HTR-8/SVneo (cell line): ENCODE measurements at regions not wholly inside any gene's neighbourhood (a gene's known extent, or its start where the extent isn't known, plus 50 kb on each side); places are given as distances from the start of the nearest gene placed in this dataset.

Experiments used
- DNase-seq: peaks from one replicate; pipeline ENCODE4 v3.0.0; 2011; ENCODE audit warnings: low spot score, mixed read lengths; ENCODE audit not compliant: insufficient read length
- FAIRE-seq: peaks from 2 replicates; lab custom pipeline; 2011; peaks lifted over from hg19 to GRCh38; lab: Jason Lieb, UNC

- FAIRE-seq (no peak), DNase-seq (no peak)
Observed at GRCh38 chr11:32531528-32531927, 52.1 kb upstream of the EIF3M start.

GRCh38 chr11:32529994-32530588 is 53.5 kb upstream of the EIF3M start:
- no peak for FAIRE-seq
- no peak for DNase-seq

DNA sequence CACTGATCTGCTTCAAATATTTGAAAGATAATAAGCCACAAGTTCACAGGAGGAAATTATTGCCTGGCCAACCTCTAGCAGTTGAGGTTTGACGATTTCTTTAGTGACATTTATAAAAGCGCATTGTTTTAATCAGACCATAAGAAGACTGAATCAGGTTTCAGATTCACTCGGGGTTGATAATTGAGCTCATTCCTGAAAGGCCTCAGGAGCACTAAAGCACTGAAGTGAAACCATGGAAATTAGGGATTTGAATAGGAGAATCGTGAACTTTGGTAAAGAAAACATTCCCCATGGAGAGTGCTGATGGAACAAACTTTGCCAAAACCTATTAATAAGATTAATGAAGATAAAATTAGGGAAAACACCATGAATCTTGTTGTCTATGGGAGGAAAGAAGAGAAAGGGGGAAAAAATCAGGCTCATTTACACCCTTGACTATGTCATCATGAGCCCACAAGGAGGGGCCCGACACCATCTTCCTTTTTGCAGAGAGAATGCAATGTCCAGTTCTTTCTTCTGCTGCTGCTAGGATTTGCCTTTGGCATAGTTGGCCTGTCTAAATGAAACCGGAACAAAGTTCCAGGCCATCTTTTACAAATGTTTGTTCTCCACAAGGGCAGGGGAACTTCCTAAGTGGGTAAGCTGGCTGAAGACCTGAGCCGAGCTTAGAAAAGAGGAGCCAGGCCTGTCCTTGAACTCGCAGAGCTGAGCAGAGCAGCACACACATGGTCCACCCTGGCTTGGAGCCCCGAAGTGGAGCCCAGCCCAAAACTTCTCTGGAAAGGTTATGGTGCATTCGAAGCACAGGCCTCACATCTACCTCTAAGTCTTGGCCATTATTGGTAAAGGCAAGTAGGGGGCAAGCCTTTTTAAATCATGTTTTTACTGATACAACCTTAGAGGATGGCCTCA is 56.1 kb upstream of the EIF3M start:
- FAIRE-seq (no peak), DNase-seq (no peak)

GRCh38 chr11:32526760-32527159 is 56.9 kb upstream of the EIF3M start:
- DNase-seq, result no peak
- FAIRE-seq, result no peak

DNA sequence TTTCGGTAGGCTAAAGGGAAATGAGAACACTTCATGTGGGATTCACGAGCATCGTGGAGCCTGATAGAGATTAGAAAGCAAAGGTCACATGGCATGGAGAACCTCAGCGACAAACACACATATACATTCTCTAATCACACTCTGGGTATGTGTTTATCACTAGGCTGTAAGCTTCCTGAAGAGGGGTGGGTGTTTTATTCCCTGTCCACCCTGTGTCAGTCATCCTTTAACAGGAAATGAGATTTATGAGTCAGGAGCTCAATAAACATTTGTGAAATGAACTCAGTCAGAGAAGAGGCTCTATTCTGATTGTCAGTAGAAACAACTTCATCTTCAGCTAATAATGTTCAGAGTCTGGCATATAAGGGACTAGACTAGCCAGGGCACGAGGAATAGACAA is 71.7 kb upstream of the EIF3M start:
- peak; percentile 18 for DNase-seq
- FAIRE-seq, result no peak

- FAIRE-seq (no peak), DNase-seq (no peak)
Observed at GRCh38 chr11:32510039-32510438, 73.6 kb upstream of the EIF3M start.

DNA sequence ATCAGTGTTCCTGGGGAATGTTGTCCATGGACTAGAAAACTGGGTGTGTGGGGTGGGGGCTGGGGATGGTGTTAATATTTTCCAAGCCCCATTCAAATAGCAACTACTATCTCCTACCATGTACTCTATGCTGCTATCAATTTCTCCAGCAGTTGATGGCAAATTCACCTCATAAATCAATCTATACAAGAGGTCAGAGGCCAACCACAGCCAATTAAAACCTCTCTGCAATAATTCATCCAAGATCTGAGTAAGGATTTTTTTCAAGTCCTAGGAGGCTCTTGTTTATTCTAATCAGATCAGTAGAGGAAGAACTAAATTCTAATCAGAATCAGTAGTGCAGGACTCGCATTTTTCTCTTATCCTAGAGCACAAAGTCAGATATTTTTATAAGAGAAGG is 73.4 kb upstream of the WT1 start:
- FAIRE-seq, result no peak
- DNase-seq, result no peak

GRCh38 chr11:32500001-32500400 is 64.7 kb upstream of the WT1 start:
- no peak for DNase-seq
- no peak for FAIRE-seq

DNA sequence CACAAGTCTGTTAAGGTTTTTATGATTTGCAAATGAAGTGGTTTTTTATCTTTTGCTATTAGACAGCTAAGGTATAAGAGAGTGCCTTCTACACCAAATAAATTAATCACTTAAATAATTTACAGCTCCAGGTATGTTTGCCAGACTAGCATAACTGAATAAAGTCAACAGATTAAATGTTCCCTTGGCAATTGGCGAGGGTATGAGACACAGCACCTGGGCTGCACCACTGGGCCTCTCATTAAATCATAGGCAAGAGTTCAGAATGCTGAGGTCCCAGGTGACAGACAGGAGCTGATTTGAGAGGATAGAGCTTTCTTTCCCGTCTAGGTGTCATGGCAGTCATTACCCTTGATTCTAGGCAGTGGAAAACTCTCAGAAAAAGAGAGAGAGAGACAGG is 62.6 kb upstream of the WT1 start:
- DNase-seq (no peak), FAIRE-seq (no peak)

DNA sequence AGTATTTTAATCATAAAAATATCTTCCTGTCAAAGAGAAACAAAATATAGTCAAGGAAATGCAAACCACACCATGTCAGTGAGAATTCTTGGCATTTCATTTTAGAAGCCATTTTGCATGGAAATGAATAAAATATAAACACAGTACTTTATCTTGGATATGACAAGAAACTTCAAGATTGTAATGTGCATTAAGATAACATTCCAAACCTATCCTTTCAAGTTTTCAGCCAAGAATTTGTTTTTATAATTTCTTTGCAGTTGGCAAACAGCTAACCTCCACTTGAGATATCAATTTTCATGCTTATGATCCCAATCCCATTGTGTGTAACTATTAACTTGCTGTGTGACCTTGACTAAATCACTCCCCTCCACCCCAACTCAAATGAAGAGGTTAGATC is 59.3 kb upstream of the WT1 start:
- FAIRE-seq (no peak), DNase-seq (no peak)

DNA sequence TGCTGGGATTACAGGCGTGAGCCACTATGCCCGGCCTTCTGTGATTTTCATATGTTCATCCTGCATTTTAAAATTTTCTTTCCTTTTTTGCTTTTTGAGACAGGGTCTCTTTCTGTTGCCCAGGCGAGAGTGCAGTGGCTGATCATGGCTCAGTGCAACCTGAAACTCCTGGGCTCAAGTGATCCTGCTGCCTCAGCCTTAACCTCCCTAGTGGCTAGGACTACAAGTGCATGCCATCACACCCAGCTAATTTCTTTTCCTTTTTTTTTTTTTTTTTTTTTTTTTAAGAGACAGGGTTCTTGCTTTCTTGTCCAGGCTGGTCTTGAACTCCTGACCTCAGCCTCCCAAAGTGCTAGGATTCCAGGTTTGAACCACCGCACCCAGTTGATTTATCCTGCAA is 54.1 kb upstream of the WT1 start:
- FAIRE-seq, result no peak
- DNase-seq, result no peak

- DNase-seq (no peak), FAIRE-seq (no peak)
Observed at GRCh38 chr11:32487270-32487669, 51.9 kb upstream of the WT1 start.

GRCh38 chr11:32485733-32486132 is 50.4 kb upstream of the WT1 start:
- no peak for DNase-seq
- FAIRE-seq, result no peak
